Gastroesophageal sphincter (tissue), 4 donors: ENCODE measurements at regions not wholly inside any gene's neighbourhood (a gene's known extent, or its start where the extent isn't known, plus 50 kb on each side); places are given as distances from the start of the nearest gene placed in this dataset.

Experiments used
- ATAC-seq: fragments of 150-250 bp; one replicate; pipeline ENCODE4 v1.9.1; 2016; ENCODE audit warnings: mild to moderate bottlenecking, moderate library complexity
- H3K27ac ChIP-seq, 4 donors: fragments of 200-600 bp; sonication (generic) in 3 of 4; 1 replicate in 3 of 4; 2 replicates in 1 of 4; pipeline ENCODE4 v1.5.1; 2016 to 2019
- H3K27me3 ChIP-seq: fragments of 200-600 bp; sonication (generic); one replicate; pipeline ENCODE4 v1.5.1; 2019
- H3K36me3 ChIP-seq, 2 donors: fragments of 200-600 bp; sonication (generic); one replicate each; pipeline ENCODE4 v1.5.1; 2019; ENCODE audit warnings: control low read depth in 1 of 2
- H3K4me1 ChIP-seq, 3 donors: fragments of 200-600 bp; sonication (generic); 1 replicate in 2 of 3; 2 replicates in 1 of 3; pipeline ENCODE4 v1.5.1; 2016 to 2019; ENCODE audit warnings: control low read depth in 2 of 3
- H3K4me3 ChIP-seq, 2 donors: fragments of 200-600 bp; sonication (generic); one replicate each; pipeline ENCODE4 v1.5.1; 2019; ENCODE audit warnings: mild to moderate bottlenecking in 1 of 2, moderate library complexity in 1 of 2
- H3K9me3 ChIP-seq, 3 donors: fragments of 200-600 bp; sonication (generic); one replicate each; pipeline ENCODE4 v1.5.1; 2017 to 2019; ENCODE audit warnings: control low read depth in 2 of 3
- EP300 ChIP-seq: sonication (generic); formaldehyde crosslinking; IDR thresholded peaks from one replicate; pipeline ENCODE4 v1.6.1; 2017; ENCODE audit warnings: antibody characterized with exemption, mild to moderate bottlenecking
- POLR2A ChIP-seq, 2 donors: fragments of 450-650 bp; IDR thresholded peaks; one replicate each; pipeline ENCODE4 v1.6.1; 2017; ENCODE audit warnings: antibody characterized with exemption in 2 of 2, mild to moderate bottlenecking in 2 of 2, moderate library complexity in 1 of 2
- POLR2AphosphoS5 ChIP-seq: sonication (generic); formaldehyde crosslinking; IDR thresholded peaks from one replicate; pipeline ENCODE4 v1.6.1; 2017; ENCODE audit warnings: antibody characterized with exemption
- WGBS, 2 donors: methylation state at CpG; one replicate each; pipeline ENCODE4 v1.1.5; 2018; ENCODE audit warnings: low coverage in 1 of 2; 5-methylcytosine and 5-hydroxymethylcytosine counted together
- TF ChIP-seq, protein P1 (sequence below), 4 experiments: fragments of 200-600 bp in 2 of 4; fragments of 450-650 bp in 2 of 4; sonication (generic) in 1 of 4; IDR thresholded peaks; one replicate each; pipeline ENCODE4 v1.5.1; 2017 to 2019; ENCODE audit warnings: antibody characterized with exemption in 4 of 4, mild to moderate bottlenecking in 2 of 4, moderate library complexity in 2 of 4

DNA sequence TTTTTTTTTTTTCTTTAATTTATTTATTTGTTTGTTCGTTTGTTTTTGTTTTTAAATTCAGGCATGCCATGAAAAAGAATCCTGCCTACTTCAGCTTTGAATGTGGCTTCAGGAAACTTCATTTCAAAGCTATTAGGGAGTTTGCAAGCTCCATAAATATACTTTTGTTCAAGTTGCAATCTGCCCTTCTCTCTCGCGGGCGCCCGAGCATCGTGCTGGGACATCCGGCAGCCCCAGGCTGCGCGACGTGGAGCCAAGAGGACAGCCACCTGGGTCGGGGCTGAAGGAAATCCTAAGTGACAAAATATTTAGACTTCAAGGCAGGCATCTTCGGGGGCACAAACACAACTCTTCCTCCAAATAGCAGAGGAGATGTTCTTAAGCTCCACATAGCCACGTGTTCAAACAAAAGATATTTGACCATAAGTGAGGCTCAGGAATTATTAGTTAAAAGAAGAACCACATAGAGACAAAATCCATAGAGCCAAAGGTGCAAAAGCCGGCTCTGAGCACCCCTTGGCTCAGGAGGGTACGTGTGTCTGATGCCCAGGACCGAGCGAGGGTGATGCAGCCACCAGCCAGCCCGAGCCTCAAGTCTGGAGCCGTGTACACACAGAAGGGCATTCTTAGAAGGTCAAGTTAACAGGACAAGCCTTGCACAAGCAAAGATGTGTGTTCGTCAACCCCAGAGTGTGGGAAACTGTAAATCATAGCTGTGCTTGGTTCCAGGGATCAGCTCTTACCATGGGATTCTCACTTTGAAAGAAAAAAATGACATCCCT, 256.5 kb upstream of the SALL3 start:
- Histone ChIP-seq H3K4me3 (no peak overlapping the region), H3K27ac (no peak overlapping the region), H3K9me3 (no peaks in the 10 kb centered on the region), H3K36me3 (no peaks in the 10 kb centered on the region), H3K27me3 (no peaks in the 10 kb centered on the region), H3K4me1 (peaks cover 0 to 12% (median 0%) of the 10 kb centered on the region in 3 donors)
- WGBS, 2 donors, result 53 to 70% methylated on average over 2 to 11 of the region's 20 CpGs
- no peak for ATAC-seq
- no peak for TF ChIP-seq POLR2AphosphoS5
- TF ChIP-seq EP300, result no peak
- TF ChIP-seq, protein P1, sequence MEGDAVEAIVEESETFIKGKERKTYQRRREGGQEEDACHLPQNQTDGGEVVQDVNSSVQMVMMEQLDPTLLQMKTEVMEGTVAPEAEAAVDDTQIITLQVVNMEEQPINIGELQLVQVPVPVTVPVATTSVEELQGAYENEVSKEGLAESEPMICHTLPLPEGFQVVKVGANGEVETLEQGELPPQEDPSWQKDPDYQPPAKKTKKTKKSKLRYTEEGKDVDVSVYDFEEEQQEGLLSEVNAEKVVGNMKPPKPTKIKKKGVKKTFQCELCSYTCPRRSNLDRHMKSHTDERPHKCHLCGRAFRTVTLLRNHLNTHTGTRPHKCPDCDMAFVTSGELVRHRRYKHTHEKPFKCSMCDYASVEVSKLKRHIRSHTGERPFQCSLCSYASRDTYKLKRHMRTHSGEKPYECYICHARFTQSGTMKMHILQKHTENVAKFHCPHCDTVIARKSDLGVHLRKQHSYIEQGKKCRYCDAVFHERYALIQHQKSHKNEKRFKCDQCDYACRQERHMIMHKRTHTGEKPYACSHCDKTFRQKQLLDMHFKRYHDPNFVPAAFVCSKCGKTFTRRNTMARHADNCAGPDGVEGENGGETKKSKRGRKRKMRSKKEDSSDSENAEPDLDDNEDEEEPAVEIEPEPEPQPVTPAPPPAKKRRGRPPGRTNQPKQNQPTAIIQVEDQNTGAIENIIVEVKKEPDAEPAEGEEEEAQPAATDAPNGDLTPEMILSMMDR (IDR thresholded peaks at IDR 0.05), result no peak
- TF ChIP-seq POLR2A (IDR thresholded peaks at IDR 0.05), result no peak

- ATAC-seq, result no peak
- H3K27ac ChIP-seq, result no peak overlapping the region
- H3K4me1 ChIP-seq, result peaks cover 0 to 12% (median 0%) of the 10 kb centered on the region in 3 donors
- H3K4me3 ChIP-seq, result no peak overlapping the region
- no peaks in the 10 kb centered on the region for H3K27me3 ChIP-seq
- no peaks in the 10 kb centered on the region for H3K36me3 ChIP-seq
- no peak for TF ChIP-seq POLR2A (IDR thresholded peaks at IDR 0.05)
- H3K9me3 ChIP-seq, result no peaks in the 10 kb centered on the region
- 83 to 90% methylated on average over 12 to 14 of the region's 15 CpGs for WGBS, 2 donors
These were observed 255.3 kb upstream of the SALL3 start for GRCh38 chr18:78724214-78724914.

DNA sequence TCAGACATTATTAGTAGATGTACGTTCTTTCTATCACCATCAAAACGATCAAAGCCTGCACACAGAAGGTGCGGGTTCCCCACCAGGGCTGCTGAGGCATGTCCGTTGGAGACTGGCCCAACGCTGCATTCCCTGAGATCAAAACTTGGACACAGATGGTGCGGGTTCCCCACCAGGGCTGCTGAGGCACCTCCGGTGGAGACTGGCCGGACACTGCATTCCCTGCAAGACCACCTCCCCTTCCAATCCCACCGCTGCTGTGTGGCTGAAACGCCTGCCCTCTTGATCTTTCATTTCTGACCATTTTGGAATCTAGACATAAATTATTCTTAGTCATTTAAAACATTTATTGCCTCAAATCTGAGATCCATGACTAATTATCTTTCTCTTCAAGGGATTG, 254.2 kb upstream of the SALL3 start:
- no peaks in the 10 kb centered on the region for H3K27me3 ChIP-seq
- WGBS, 2 donors, result 92% methylated on average over 5 to 6 of the region's 10 CpGs
- H3K36me3 ChIP-seq, result no peaks in the 10 kb centered on the region
- H3K4me3 ChIP-seq, result no peak overlapping the region
- H3K4me1 ChIP-seq, result peaks cover 0 to 12% (median 0%) of the 10 kb centered on the region in 3 donors
- H3K27ac ChIP-seq, result no peak overlapping the region
- no peak for TF ChIP-seq POLR2AphosphoS5
- TF ChIP-seq EP300, result no peak
- TF ChIP-seq POLR2A (IDR thresholded peaks at IDR 0.05), result no peak
- H3K9me3 ChIP-seq, result no peaks in the 10 kb centered on the region
- ATAC-seq, result no peak

DNA sequence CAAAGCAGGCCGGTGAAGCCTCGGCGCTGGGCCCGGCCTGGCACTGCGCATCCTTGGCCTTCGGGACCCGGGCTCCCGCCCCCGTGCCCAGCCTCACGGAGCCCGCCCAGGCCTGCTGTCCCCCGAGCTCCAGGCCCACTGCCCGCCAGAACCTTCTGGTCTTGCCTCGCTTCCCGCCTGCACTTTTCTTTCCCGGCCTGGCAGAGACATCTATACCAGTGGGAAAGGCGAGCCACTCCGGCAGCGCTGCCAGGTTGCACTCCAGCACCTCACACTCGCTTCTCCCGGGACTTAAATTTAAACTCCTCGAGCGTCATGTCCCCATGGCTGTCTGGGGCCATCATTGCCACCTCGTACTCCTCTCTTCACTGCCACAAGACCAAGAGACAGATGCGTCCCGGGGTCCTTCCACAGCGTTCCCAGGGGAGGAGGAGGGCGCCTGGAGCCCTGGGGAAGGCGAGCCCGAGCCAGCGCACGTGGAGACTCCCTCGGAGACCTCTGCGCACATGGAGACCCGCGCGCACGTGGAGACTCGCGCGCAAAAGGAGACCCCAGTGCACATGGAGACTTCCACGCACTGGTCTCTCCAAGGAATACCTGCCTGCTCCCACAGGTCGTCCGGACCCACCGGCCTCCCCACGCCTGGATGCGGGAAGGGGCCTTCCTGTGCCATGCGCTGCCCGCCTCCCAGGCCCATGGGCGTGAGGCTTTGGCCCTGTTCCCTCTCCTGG, 253.1 kb upstream of the SALL3 start:
- TF ChIP-seq POLR2AphosphoS5 (no peak), EP300 (no peak), POLR2A (IDR thresholded peaks at IDR 0.05) (no peak)
- TF ChIP-seq, protein P1 (IDR thresholded peaks at IDR 0.05), result no peak
- no peak for ATAC-seq
- 84 to 90% methylated on average over 9 to 11 of the region's 50 CpGs for WGBS, 2 donors
- Histone ChIP-seq H3K27me3 (peaks cover 6% of the 10 kb centered on the region), H3K9me3 (no peaks in the 10 kb centered on the region), H3K27ac (no peak overlapping the region), H3K4me1 (peaks cover 0 to 1% (median 0%) of the 10 kb centered on the region in 3 donors), H3K36me3 (no peaks in the 10 kb centered on the region), H3K4me3 (no peak overlapping the region)

DNA sequence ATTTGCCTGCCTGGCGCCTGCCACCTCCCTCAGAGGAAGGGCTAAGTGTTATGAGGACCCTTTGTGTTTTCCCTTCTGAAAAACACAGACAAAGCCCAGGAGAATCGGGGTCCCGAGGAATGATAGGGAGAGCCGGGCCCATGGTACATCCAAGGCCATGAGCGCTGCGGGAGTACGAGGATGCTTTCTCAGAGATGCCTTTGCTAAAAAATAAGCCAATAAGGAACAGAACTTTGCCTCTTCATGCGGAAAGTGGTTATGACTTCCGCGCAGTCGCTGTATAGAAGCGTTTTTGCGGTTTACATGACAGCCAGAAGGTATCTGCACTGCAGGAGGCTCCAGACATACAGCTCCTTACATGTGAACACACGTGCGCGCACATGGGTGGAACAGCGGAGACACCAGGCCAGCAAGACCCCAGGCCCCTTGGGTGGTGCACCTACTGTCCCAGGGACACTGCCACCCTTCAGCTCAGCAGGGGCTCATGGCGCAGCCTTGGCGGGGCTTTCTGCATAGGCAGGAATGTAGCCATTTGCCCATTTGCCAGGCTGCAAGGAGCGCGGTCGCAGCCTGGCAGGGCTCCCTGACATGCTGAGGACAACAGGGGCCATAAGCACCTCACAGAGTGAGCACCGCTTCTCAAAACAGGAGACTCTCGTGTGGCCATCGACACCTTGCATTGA, 252.4 kb upstream of the SALL3 start:
- no peaks in the 10 kb centered on the region for H3K36me3 ChIP-seq
- no peak overlapping the region for H3K4me3 ChIP-seq
- no peak for ATAC-seq
- no peaks in the 10 kb centered on the region for H3K4me1 ChIP-seq
- H3K27ac ChIP-seq, result no peak overlapping the region
- 91 to 94% methylated on average over 8 to 9 of the region's 25 CpGs for WGBS, 2 donors
- H3K27me3 ChIP-seq, result peaks cover 12% of the 10 kb centered on the region
- H3K9me3 ChIP-seq, result no peaks in the 10 kb centered on the region
- TF ChIP-seq EP300, result no peak
- no peak for TF ChIP-seq POLR2AphosphoS5
- TF ChIP-seq, protein P1 (IDR thresholded peaks at IDR 0.05), result no peak
- no peak for TF ChIP-seq POLR2A (IDR thresholded peaks at IDR 0.05)
